Activated CD4-positive, alpha-beta T cell treated with anti-CD3 and anti-CD28 coated beads, Interleukin-10, Interleukin-2, amounts not matched to agents 100 ng/mL and 50 ng/mL, durations not matched to agents 16 hours and 8 hours (primary cell): ENCODE measurements at regions not wholly inside any gene's neighbourhood (a gene's known extent, or its start where the extent isn't known, plus 50 kb on each side); places are given as distances from the start of the nearest gene placed in this dataset.

Experiments used
- DNase-seq: peaks from one replicate; pipeline ENCODE4 v3.0.0-alpha.2; 2020

DNA sequence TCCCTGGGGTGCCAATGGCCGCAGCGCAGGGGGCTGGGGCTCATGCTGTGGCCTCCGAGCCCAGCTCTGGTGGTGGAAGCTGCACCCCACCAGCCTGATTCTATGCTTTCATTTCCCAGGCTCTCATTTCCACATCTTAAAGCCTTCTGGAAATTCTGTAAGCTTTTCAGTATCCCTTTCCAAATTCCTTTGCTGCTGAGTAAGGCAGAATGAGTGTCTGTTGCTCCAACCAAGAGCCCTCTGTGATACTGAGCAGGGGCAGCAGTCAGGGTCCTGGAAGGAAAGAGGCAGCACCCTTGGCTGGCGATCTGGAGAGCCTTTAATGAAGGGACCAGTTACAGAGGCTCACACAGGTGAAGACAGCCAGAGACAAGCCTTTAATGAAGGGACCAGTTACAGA lies 79.5 kb upstream of the FOXF1 start:
- DNase-seq, result no peak

DNA sequence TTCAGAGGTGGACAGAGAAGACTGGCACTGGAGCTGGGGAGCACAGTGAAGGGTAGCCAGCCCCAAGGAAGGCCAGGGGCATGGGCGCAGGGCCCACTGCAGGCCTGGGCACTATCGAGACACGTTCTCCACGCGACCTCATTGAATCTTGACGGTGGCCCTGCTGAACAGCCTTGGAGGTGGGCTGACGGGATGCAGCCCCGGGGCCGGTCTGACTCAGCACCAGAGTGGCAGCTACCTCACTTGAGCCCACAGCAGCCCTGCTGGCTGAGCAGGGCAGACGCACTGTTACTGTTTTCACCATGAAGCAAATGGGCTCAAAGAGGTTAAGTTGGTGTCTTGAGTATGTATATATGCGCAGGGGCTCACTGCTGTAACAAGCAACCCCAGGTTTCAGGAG lies 78.8 kb upstream of the FOXF1 start:
- DNase-seq, result no peak

DNA sequence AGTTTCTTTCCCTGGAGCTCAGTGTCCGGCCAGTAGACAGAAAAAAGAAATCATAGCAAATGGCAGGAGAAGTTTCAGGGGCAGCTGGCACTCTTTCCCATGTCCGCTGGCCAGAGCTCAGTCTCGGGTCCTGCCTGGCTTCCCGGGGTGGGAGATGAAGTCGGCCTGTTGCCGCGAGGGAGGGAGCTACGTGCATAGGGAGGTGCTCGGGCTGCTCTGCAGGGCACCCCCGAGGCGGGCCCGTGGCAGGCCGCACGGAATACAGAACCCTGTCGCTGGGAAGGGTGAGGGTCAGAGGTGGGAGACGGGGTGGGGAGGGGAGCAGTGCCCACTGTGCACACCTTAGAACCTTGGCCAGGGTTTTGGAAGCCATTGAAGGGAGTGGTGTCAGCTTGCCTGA lies 78.3 kb upstream of the FOXF1 start:
- no peak for DNase-seq

DNA sequence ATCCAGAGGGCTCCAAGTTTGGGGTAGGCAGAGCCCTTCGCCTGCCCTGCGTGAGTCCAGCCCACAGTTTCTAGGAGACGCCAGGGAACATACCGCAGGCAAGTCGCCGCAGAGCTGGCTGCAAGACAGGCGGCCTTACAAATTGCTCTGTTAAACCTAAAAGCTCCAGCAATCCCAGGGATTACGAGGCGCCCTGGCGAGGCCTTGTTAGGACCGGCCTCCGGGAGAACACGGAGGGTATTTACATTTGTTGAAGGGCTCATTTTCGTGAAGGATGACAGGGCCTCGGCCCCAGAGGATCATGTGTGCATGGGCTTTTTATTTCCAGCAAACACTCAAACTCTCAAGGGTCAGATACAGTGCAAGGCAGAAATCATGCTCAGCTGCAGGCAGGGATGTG lies 77.6 kb upstream of the FOXF1 start:
- no peak for DNase-seq

DNA sequence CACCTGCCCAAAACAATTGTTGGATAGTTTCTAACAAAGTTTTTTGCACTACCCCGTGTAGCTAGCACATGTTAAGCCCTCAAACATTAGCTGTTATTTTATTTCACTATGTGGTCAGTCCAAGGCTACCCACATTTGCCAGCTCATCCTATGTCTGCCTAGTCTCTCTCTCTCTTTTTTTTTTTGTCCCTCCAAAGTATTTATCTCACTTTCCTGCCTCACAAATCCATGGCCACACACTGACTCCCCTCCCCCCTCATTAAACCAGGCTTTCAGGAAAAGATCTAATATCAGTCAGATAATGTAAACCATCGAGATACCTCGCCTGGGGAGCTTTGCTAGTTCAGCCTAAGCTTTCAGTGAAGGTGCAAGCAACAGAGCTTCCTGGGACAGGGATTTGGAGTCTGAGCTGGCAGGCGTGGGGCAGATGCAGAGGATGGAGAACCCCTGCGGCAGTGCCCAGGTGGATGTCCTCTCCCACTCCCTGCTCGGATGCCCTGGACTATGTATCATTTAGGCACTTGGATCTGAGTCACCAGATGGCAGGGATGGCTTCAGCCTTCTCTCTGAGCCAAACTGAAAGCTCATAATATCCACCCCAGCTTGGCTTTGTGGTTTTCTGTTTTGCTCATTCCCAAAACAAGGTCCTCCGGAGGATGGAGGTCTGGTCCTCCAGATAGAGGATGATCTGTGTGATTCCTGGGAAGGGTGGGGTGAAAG lies 73.7 kb upstream of the FOXF1 start:
- no peak for DNase-seq

DNA sequence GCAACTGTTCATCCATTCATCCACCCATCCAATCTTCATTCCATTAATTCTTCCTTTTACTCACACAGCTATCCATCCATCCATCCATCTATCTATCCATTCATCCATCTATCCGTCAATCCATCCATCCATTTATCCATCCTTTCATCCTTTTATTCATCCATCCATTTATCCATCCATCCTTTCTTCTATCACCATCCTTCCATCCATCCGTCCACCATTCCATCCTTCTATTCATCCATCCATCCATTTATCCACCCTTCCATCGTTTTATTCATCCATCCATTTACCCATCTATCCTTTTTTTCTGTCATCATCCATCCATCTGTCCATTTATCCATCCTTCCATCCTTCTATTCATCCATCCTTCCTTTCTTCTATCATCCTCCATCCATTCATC lies 73.0 kb upstream of the FOXF1 start:
- no peak for DNase-seq

DNA sequence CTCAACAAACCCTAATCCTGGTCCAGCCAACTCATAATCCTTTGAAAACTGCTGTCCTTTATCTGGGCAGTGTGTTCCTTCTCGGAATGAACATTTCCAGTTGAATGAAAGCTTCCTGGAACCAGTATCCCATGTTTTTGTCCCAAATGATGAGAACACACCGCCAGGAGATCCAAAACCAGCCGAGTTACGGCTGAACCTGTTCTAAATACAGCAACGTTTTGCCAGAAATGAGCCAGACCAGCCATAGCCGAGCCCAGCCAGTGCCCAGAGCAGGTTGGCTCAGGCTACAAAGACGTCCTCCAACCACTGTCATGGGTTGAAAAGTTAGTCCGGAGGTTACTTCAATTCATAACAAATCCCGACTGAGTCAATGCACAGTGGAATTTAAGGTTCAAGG lies 67.6 kb upstream of the FOXF1 start:
- DNase-seq, result no peak

DNA sequence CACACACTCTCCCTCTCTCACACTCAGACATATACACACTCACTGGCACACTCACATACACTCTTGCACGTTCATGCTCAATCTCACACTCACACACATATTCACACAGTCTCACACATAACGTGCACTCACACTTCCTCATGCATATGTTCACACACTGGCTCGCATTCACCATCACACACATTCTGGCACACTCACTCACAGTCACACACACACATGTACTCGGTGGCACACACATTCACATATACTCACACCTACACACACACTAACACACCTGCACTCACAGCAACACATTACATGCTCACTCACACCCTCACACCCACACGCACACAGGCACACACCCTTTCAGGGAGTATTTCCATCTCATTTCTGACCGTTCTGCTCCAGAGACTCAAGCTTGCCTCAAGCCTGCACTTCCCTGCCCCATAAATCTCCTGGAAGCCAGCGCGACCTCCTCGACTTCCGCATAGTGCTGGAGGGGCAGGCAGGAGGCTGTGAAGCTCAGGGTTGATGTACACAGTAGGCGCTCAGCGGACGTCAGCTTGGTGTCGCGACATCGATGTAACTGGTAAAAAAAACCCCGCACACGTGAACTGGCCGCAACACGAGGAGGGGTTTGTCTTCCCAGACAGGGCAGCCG lies 66.7 kb upstream of the FOXF1 start:
- DNase-seq, result no peak

DNA sequence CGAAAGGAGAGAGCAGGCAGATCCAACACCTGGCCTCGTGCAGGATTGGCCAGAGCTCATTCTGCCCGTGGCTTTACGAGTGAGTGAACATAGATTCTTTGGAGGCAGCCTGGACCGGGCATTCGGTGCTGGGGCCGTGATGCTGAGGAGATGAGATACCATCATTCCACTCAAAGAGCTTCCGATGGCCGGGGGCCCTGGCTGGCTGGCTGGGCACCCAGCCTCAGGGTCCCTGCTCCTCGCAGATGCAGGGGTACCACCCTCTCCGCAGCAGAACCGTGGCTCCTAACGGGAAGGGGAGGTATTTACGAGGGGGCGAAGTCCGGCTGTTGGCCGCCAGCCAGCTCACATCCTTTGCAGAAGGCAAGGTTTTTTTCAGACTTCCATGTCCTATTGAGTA lies 66.1 kb upstream of the FOXF1 start:
- no peak for DNase-seq

DNA sequence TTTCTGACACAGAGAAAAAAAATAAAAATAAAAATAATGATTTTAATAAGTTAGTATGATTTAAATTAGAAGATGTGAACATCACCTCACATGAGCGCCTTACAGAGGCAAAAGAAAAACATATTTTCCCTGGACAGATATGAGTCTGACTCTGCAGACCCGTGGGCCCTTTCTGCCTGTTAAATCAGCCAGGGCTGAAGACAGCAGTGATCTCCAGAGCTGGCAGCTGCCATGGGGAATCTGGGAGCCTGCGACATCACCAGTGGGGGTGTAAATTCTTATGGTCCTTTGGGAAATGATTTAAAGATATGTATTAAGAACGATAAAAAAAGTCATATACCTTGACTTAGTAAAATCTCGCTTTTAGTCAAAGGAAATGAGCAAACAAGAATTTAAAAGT lies 65.7 kb upstream of the FOXF1 start:
- no peak for DNase-seq

DNA sequence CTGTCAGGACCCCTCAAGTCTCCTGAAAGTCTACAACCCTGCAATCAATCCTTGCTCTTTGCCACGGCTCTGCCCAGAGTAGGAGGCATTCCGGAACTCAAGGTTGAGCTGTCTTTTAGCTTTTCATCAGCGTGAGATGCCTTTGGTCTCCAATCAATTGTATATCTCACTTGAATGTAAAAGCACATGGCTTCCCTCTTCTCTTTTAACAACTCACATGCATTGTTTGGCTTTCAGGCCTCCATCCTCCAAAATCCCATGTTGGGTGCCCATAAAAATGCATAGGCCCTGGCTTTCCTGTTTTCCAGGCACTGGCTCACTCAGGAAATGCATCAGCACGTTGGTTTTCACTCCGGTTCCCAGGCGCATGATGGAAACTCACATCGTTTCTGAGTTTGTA lies 64.0 kb upstream of the FOXF1 start:
- no peak for DNase-seq

DNA sequence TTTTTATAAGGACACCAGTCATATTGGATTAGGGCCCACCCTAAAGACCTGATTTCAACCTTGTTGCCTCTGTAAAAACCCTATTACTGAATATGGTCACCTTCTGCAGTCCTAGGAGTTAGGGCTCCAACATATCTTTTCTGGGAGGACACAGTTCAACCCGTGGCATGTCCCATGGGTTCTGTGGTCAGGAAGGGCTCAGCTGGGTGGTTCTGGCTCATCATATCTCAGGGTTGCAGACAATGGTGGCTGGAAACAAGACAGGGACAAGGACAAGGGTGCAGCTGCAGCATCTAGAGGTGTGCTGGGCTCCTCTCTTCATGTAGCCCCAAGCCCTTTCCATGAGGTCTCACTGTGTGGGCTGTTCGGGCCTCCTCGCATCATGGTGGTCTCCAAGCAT lies 63.1 kb upstream of the FOXF1 start:
- no peak for DNase-seq

DNA sequence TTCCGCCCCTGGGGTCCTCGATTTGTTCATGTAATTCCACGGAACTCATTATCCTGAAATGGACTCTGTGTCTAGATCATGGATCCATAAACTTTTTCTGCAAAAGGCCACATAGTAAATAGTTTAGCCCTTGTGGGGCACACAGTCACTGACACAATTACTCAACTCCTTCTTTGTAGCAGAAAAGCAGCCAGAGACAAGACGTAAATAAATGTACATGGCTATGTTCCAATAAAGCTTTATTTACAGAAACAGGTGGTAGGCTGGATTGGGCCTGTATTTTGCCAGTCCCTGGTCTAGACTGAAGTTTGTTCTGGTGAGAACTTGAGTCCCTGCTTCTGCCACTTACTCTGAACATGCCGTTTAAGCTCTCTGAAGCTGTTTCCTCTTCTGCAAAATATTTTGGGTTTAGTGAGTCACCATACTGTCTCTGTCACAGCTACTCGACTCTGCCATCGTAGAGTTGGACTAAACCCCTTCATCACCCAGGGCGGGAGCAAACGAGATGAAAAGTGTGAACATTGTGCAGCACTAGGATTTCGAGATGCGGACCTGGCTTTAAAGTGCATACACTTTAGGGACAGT lies 61.9 kb upstream of the FOXF1 start:
- DNase-seq, result no peak

DNA sequence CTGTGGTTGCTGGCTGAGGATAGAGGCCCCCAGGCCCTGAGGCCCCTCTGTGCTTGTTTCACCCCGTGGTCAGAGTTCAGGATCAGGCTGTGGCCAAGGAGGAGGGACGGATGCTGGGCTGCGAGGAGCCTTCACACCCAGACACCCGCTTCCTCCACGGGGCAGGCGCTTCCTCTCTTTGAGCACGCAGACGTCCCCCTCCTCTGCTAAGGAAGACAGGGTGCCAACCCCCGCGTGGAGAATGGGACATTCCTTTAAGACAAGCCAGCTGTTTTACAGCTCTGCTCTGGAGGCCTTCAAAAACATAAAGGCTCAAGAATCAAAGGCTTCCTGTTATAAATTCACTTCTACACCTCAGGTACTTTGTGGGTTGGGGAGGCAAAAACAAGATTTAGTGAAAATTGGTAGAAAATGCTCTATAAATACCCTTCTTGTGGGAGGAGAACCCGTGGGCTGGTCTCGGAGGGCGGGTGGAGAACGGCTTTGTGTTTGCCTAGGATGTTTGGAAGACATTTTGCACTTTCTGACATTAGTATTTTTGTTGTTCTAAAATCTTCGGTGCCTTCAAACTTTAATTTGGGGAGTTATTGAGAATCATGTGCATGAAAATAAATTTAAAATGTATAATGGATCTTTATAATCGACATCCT lies 60.8 kb upstream of the FOXF1 start:
- DNase-seq, result no peak

DNA sequence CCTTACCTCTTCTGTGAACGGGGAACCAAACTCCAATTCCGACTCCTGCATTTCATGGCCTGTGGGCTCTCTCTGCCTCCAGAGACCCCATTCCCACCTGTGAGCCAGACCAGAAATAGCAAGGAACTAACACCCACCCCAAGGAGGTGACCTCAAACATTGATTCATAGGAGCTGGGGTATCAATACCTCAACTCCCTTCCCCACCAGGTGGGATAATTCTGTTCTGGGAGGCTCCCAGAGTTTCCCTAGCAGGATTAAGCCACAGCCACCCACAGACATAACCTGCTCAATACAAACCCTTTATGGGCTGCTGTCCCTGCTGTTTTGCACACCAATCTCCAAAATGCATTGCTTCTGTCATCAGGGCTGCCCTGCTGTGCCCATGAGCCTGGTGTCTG lies 59.6 kb upstream of the FOXF1 start:
- no peak for DNase-seq

DNA sequence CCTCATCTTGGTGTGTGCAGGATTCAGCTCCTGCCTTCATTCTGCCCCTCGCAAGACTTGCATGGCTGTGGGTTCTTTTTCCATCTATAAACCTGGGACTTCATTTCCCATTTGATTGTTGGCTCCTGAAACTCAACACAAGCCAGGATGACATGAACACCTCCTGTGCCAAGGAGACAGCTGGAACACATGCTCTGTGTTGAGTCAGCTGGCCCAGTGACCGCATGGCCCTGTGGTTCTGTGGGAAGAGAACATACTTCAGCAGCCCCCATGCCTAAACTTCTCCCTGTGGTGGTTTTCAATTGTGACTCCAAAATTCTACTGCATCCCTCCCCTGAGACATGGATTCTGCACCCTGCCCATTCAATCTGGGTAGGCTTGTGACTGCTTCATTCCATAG lies 57.9 kb upstream of the FOXF1 start:
- DNase-seq, result no peak

DNA sequence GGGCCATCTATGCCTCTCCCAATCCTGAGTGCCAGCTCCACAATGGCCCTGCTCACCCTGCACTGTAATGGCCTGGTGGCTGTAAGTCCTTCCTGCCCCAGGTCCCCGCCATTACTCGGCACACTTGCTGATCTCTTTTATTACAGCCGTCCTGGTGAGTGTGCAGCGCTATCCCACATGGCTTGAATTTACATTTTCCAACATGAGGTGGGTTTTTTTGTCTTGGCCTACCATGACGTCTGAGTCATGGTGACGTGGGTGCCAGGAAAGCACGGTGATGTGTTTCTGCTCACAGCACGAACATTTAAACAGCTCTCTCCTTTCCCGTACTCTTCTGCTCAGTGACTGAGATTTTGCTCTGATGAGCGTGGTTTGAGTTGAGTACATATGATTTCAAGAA lies 55.2 kb upstream of the FOXF1 start:
- no peak for DNase-seq

DNA sequence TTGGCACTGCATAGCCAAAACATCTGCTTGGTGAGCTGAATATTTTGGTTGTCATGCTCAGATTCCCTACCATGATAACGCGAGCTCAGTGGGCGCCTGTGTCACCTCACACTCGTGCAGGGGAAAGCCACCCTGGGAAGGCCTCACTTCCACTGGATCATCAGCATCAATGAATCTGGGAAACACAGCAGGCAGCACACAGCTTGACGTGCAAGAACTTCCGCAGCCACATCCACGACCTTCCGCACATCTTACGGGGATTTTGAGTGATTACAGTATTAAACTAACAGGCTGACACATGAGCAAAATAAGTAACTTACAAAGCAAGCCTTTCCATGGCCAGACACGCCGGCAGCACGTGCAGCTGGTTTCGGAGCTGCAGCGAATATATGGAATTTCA lies 54.7 kb upstream of the FOXF1 start:
- DNase-seq, result no peak

DNA sequence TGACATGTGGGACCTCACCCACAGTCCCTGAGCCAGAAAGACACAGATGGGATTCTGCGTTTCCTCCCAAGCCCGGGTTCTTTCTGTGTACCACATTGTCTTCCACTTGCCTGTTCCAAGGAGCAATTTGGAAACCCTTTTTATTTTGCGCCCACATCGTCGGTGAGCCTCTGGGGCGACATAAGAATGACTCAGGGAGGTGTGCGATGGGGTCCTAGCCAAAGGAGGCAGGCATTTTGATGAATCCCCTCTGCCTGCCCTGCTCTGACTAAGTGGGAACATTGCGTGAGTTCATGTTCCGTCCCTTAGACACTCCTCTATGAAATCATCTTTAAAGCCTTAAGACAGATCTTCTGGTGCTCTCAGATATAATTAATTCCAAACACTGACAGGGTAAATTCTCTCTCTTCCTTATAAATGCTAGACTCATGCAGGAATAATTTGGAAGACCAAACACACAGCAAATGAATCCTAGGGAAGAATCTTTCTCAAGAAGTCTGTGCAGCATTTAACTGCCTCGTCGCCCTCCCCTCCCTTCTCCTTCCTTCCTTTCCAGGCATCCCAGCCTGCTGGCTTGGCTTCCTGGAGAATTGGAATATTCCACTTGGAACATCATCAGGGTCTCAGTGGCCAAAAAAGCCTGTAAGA lies 52.7 kb upstream of the FOXF1 start:
- DNase-seq, result no peak

DNA sequence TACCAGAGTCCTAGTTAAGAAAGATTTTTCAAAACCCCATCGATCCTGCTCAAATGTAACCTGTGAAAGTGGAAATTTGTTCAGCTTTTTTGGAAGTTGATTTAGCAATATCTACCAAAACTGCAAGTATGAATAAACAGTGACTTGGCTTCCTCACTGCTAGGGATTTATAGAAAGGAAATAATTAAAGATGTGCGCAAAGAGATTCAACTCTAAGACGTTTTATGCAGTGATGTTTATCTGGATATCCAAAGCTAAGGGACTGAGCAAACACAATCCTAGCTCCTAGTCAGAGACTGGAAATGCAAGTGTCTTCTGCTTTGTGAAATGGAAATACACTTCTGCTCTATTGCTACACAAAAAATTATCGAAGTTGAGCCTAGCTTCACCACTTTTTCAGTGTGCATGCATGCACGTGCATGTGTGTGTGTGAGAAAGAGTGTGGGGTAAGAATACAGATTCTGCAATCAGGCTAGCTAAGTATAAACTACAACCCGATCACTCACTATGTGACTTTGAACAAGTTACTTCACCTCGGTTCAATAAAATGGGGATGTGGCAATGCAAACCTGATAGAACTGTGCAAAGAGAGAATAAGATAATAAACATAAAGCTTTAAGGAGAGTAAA lies 52.1 kb upstream of the FOXF1 start:
- DNase-seq, result no peak

DNA sequence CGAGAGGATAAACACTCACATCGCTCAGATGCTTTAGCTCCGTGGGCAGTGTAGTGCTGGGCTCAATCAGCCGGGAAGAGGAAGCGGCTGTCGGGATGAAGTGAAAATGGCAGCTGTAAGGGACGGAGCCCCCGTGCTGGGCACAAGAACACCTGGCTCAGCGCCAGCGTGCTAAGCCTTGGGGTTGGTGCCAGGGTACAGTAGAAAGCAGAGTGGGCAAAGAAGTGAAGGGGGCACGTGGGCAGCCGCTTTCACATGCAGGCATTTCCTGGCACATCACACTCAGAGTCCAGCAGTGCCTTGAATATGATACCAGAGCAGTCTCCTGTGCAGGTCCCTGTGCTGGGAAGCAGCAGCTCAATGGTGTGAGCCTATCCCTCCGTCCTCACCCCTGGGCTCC lies 51.1 kb upstream of the FOXF1 start:
- no peak for DNase-seq
